ENCODE measurements at regions not wholly inside any gene's neighbourhood (a gene's known extent, or its start where the extent isn't known, plus 50 kb on each side); places are given as distances from the start of the nearest gene placed in this dataset.
"Not testable (repeated sequence)": the region's sequence is repeated elsewhere in the genome, so short reads cannot be mapped to it uniquely, and the experiment has no call there.

GRCh38 chr22:44650806-44651205 lies 51.2 kb upstream of the PRR5 start:
- DNase-seq = no peak

DNA sequence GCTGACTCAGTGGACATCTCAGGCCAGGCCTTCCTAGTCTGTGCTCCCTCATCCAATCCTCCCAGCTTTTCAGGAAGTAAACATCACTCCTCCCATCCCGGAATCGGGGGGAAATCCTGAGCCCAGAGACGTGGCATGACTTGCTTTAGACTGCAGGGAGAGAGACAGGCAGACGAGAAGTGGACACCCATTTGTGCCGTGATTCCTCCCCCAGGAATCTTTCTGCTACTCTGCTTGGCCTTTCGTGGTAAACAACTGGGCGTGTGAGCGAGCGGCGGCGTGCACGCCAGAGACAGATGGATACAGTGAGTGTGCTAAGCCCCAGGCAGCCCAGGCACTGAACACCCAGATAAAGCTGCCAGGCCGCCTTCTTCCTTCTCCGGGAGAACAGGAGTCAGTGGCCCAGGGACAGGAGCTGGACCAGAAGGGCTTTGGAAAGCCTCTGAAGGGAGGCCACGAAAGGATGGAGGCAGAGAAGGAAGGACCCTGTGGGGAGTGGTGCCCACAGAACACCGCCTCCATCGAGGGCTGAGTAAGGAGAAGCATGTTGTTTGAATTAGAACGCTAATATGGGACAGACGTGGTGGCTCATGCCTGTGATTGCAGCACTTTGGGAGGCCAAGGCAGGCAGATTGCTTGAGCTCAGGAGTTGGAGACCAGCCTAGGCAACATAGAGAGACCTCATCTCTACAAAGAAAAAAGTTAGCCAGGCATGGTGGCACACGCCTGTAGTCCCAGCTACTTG lies 53.0 kb upstream of the PRR5 start:
- no peak for DNase-seq

GRCh38 chr22:44648085-44648820 lies 53.8 kb upstream of the PRR5 start:
- DNase-seq = no peak

- DNase-seq = no peak
These were observed 54.9 kb upstream of the PRR5 start for GRCh38 chr22:44647141-44647540.

DNA sequence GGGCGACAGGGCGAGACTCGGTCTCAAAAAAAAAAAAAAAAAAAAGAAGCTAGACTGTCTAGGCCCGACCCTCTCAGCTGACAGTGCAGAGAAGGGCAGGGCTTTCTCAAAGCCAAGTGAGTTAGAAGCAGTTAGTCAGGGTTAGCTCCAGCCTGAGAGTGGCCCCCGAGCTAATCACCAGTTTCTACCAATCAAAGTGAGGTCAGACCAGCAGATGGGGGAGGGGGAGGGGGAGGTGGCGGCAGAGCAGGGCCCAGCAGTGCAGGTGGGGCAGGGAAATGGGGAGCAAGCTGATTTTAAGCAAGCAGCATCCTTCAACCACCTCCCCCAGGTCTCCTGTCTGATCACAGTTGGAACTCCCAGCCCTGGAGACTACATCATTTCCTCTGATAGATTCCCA lies 55.3 kb upstream of the PRR5 start:
- no peak for DNase-seq

DNA sequence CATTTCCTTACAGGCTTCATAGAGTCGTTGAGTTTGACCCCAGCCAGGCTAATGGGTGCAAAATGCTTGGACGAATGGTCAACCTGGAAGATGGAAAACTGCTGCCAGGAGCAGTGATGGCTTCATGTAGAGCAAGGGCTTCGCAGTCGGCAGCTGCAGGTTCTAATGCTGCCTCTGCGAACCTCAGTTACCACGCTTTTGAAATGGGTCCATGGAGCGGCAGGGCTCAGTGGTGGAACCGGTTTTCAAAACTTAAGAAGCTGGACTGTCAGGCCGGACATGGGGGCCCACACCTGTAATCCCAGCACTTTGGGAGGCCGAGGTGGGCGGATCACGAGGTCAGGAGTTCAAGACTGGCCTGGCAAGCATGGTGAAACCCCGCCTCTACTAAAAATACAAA lies 55.9 kb upstream of the PRR5 start:
- DNase-seq = no peak

- DNase-seq = no peak
These were observed 56.5 kb upstream of the PRR5 start for GRCh38 chr22:44645531-44645930.

GRCh38 chr22:44645083-44645482 lies 56.9 kb upstream of the PRR5 start:
- no peak for DNase-seq

DNA sequence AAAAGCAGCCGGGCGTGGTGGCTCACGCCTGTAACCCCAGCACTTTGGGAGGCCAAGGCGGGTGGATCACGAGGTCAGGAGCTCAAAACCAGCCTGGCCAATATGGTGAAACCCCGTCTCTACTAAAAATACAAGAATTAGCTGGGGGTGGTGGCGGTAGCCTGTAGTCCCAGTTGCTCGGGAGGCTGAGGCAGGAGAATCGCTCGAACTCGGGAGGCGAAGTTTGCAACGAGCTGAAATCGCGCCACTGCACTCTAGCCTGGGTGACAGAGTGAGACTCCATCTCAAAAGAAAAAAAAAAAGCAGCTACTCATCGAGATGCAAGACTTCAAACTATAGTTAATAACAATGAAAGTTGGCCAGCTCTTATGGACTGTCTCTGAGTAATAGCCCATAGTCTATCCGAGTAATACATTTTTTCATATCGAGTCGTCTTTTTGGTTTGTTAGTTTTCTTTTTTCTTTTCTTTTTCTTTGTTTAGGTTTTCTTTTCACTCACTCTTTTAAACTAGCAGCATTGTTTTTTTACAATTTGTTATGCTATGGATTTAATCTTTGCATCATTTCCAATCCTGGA lies 58.4 kb upstream of the PRR5 start:
- DNase-seq = not testable (repeated sequence)

GRCh38 chr22:44642096-44642644 lies 59.8 kb upstream of the PRR5 start:
- no peak for DNase-seq

DNA sequence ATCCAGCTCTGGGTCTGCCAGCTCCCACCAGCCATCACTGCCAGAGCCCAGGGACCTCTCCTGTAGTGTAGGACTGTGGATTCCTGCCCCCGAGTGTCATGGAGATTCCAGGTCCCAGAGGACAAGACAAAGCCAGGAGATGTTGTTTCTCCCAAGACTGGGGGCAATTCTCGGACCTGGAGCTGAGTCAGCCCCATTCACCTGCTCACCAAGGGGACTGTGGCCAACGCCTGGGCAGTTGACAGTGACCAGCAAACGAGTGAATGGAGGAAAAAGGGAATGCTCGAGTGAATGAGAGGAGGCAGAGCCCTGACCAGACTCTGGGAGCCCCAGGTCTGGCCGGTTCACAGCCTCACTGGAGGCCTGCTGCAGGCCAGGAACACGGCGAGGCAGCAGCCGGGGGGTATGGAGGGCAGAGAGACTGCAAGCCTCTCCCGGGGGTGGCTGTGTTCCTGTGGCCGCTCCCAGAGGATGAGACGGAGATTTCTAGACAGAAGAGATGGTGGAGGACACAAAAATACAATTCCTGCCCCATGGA lies 61.3 kb upstream of the PRR5 start:
- no peak for DNase-seq

GRCh38 chr22:44639891-44640617 lies 62.0 kb upstream of the PRR5 start:
- no peak for DNase-seq

DNA sequence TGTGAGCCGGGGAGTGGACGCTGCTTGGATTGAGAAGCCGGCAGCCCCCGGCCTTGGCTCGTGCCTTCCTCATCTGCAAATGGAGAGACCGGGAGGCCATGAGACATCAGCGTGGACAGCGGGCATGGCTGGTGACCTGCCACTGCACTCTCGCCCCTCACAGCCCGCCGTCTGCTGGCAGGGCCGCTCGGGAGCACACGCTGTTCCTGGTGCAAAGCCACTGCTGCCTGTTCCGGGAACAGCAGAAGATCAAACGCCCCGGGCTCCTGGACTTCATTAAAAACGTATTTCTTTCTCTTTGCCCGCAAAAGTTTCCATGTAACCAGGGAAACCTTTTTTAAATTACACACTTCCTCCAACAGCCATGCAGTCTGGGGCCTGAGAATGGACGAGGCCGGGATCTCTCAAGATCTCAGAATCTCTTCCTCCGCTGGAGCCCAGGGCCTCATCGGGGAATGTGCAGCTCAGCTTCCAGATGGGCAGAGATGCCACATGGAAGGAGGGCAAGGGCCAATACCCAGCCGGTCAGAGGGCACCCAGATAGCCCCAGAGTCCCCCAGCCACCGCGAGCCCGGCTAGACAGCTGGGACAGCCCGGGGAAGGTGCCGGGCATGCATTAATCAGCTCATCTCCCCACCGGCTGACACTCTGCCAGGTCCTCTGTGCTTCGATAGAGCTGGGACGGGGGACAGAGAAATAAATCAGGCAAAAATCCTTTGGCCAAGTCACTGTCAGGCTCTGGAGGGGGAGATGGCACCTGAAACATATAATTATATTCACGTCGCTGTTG lies 62.8 kb upstream of the PRR5 start:
- DNase-seq = no peak

DNA sequence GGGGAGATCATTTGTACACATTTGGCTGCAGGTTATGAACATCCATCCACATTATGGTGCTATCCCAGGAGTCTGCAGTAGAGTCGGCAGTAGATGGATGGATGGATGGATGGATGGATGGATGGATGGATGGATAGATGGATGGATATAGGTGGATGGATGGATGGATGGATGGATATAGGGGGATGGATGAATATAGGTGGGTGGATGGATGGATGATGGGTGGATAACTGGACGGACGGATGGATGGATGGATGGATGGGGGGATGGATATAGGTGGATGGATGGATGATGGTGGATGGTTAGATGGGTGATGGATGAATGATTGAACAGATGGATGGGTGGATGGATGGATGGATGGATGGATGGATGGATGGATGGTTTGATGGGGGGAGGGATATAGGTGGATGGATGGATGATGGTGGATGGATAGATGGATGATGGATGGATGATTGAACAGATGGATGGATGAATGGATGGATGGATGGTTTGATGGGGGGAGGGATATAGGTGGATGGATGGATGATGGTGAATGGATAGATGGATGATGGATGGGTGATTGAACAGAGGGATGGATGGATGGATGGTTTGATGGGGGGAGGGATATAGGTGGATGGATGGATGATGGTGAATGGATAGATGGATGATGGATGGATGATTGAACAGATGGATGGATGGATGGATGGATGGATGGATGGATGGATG lies 65.3 kb upstream of the PRR5 start:
- DNase-seq = not testable (repeated sequence)

GRCh38 chr22:44635567-44635966 lies 66.4 kb upstream of the PRR5 start:
- not testable (repeated sequence) for DNase-seq

GRCh38 chr22:44634426-44635321 lies 67.3 kb upstream of the PRR5 start:
- no peak for DNase-seq

DNA sequence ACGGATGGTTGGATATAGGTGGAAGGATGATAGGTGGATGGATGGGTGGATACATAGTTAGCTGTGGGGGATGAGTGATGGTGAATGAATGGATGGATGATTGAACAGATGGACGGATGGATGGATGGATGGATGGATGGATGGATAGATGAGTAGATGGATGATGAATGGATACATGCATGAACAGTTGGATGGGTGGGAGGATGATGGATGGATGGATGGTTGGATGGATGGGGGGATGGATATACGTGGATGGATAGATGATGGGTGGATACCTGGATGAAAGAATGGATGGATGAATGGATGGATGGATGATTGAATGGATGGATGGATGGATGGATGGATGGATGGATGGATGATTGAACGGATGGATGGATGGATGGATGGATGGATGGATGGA lies 68.4 kb upstream of the PRR5 start:
- no peak for DNase-seq

DNA sequence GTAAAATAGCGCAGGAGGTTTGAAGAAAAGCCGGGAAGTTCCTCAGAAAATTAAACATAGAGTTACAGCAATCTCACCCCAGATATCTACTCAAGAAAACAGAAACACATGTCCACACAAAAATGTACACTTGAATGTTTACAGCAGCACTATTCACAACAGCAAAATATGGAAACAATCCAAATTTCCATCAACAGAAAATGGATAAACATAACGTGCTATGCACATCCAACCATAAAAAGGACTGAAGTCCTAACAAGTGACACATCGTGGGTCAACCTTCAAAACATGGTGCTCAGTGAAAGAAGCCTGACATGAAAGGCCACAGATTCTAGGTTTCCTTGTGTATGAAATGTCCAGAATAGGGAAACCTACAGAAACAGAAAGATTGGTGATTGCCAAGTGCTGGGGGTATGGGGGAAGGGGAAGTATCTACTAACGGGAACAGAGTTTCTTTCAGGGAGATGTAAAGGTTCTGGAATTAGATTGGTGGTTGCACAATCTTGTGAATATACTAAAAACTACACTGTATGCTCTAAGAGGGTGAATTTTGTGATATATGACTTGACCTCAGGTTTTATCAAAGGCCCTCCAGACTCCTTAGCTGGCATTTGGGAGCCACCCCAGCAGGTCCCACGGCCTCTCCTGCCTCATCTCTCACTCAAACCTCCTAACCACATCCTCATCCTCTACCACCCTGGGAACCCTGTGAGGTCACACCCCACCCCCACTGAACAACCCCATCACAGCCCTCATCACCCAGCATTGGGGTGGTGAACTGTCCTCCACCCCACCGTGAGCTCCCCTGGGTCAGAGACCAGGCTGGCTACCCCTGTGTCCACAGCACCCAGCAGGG lies 69.2 kb upstream of the PRR5 start:
- no peak for DNase-seq

DNA sequence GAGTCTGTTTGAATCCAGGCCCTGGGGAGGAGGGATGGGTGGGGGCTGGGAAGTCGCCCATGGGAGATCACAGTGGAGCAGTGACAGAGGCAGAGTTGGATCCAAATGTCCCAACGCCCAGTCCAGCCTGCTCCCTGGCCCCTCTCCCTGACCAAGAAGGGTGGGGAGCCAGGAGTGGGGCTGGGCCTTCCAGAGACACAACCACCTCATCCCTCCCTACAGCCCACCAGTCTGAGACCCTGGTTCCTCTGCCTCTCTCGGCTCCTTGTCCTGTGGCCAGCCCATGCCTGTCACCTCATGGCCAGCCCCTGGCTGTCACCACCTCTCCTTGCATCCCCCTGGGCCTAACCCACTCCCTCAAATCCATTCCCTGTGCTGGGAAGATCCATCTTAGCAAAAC lies 71.2 kb upstream of the PRR5 start:
- no peak for DNase-seq

Data from Kasumi-1 (cell line).